GM19468 (cell line): ENCODE measurements at regions not wholly inside any gene's neighbourhood (a gene's known extent, or its start where the extent isn't known, plus 50 kb on each side); places are given as distances from the start of the nearest gene placed in this dataset.

Source experiments
- ATAC-seq: cut with Tn5 transposase; IDR thresholded peaks from one replicate; pipeline ENCODE4 v1.9.1; 2021; ENCODE audit warnings: mild to moderate bottlenecking, moderate library complexity, moderate number of reproducible peaks; ENCODE audit not compliant: unreplicated experiment; ENCODE audit errors: extremely low read depth

DNA sequence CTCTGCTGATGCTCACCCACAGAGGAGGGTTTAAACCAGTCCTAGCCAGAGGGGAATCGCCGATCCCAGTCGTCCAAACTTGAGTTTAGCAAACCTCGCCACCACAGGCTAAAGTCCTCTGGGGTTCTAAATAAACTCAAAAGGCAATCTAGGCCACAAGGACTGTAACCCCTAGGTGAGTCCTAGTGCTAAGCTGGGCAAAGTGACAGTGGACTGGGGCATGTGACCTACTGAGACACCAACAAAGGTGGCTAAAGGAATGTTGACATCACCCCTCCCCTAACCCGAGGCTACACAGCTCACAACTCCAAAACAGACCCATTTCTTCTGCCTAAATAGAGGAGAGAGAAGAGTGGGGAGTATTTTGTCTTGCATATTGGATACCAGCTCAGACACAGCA lies 142.8 kb upstream of the PRDX4 start:
- ATAC-seq = no peak

DNA sequence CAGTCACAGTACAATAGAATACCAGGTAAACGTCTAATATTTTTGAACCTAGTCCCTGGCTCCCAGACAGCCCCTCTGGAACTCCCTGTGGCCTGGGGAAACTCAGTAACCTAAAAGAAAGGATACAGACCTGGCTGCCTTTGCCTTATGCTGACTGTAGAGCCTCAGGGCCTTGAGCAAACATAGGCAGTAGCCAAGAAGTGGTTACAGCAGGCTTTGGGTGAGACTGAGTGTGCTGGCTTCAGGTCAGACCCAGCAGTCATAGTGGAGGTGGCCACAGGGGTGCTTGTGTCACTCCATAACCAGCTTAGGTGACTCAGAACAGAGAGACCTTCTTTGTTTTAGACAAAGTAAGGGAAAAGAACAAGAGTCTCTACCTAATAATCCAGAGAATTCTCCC lies 141.8 kb upstream of the PRDX4 start:
- ATAC-seq = no peak

DNA sequence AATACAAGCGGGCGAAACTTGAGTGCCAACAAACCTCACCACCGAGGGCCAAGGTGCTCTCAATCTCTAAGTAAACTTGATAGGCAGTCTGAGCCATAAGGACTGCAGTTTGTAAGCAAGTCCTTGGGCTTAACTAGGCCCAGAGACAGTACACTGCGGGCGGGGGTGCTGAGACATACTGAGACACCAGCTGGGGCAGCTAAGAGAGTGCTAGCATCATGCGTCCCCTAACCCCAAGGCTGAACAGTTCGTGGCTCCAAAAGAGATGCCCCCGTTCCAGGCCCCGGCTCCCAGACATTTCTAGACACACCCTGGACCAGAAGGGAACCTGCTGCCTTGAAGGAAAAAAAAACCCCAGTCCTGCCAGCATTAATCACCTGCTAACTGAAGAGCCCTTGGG lies 126.8 kb upstream of the PRDX4 start:
- ATAC-seq = no peak

DNA sequence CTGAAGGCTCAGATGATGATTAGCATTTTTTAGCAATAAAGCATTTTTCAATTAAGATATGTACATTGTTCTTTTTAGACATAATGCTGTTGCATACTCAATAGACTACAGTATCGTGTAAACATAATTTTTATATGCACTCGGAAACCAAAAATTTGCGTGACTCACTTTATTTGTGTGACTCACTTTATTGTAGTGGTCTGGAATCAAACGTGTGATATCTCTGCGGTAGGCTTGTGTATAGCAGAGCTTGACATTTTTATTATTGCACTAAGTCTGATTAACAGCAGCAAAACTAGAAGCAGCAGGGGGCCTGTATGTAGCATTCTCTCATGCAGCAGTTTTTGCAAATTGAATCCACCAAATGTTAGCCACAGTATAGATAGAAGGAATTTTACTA lies 119.1 kb upstream of the PRDX4 start:
- no peak for ATAC-seq

DNA sequence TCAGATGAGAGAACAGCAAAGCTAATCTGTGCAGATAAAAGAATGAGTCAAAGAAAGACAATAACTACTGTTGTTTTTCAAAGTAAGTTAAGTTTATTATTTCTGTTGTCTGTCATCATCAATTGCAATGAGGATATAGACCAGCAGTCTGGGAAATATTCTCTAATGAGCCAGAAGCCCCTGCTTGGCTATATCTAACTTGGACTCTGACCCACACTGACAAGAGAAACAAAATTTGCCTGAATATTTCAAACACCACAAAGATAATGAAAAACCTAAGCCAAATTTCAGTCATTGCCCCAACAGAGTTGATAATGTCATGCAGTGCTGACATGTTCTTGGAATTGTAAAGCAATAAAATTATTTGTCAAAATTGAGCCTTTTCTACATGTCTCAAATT lies 115.0 kb upstream of the PRDX4 start:
- ATAC-seq = no peak

DNA sequence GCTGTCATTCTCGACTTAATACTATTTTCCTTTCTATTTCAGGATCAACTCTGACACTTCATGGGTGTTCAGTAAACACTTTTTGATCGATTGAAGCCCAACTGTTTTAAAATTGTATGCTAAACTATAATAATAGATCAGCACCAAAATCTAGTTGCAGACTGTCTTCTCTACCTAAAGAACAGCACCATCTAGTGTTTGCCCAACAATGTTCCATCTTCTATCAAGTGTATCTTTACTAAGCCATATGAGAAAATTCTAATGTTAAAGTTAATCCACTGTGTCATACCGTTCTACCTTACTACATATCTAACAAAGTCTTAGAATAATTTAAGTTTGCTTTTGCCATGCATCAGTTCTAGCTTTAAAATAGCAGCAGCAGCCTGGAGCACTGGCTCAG lies 113.0 kb upstream of the PRDX4 start:
- ATAC-seq = no peak

DNA sequence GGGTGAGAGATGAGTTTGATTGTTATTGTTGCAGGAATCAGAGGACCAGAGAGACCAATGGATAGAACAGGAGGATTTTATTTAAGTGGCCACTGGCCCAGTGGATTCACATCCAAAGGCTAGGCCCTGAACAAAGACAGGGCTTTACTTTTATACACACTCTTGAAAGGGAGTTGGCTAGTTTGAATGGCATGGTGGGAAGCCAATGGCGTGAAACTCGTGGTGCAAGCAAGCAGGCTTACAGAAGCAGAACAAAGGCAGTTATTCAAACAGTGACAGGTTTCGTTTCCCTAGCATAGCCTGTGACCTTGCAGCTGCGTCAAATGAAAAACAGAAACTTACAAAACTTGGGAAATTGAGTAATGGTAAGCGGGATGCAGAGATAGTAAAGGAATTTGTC lies 110.2 kb upstream of the PRDX4 start:
- no peak for ATAC-seq

DNA sequence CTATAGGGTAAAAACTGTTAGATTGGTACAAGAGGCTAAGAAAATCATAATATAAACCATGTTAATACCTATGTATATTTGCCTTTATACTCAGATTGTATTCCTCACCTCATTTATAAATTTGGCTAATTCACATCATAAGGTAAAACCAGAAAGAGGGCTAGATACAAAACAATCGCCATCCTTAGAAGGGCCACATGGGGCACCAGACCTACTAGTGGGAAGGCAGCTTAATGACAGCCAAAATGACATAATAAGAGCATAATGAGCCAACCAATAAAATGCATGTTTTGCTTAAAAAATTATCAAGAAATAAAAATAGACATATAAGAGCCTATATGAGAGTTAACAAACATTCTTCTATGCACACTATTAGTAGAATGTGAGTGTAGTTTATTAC lies 107.3 kb upstream of the PRDX4 start:
- ATAC-seq = no peak

DNA sequence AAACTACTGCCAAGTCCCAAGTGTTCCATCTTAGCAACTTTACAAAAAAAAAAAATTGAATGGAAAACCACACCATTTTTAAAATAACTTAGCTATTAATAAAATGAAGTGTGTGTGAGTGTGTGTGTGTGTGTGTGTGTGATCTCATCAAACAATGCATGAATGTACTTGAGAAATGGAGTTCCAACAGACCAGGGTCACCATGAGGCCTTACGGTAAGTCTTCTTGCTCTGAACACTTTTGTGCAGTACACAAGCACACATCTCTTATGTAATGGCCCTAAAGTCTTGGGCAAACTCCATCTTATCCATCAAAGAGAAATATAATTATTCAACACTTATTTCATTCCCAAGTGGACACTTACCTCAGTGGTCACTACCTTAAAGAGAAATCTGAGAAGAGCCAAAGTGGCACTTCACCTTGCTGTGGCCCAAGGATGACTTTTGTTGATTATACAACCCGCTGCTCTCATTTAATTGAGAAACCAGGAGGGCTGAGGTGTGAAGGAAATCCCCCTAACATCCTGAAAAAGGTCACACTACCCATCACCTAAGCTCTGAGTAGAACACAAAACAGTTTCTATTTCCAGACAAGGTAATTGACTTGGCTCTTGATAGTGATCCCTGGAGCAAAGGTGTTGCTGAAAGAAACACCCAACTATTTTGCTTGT lies 96.5 kb upstream of the PRDX4 start:
- no peak for ATAC-seq

DNA sequence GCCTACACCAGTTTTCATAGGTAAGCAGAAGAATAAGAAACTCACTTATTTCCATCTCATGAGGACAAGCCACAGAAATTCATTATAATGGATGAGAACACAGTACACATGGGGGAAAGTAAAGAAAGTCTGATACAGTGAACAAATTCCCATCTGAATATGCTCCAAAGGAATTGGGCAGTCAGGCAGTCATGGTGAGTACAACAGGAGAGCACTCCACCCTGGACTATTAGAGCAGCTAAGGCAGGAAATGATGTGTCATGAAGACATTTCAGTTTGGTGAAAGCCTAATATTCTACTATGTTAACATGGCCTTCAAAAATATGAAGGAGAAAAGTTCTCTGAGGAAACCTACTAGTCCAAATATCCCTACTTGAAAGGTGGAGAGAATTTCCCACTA lies 92.0 kb upstream of the PRDX4 start:
- ATAC-seq = no peak

DNA sequence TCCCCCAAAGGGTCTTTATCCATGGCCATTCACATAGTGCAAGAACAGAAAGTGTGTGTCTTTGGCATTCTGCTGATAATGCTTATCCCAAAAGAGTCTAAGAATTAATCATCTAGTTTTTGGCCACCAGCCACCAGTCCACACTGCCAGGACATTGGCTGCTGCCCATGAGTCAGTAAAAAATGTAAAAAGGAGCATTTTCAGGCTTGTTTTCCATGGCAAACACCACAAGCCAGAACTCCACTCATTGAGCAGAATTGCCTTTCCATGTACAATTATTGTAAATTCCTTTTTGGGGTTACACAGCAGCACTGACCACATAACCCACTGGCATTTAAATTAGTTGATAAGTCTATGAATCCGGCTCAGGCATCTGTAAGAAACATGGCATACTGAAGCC lies 89.2 kb upstream of the PRDX4 start:
- no peak for ATAC-seq

DNA sequence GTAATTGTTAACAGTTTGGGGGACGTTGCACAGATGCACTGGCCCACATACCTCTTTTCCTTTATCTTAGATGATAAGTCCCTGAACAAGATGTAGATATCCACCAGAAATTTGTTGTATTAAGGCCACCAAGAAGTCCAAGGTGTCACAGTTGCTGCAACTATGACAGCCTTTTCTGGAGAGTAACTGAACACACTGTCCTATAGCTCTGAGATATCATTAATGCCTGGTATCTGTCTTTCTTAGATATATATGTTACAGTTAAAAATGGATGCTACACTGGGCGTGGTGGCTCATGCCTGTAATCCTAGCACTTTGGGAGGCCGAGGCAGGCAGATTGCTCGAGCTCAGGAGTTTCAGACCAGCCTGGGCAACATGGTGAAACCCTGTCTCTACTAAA lies 77.8 kb upstream of the PRDX4 start:
- no peak for ATAC-seq

DNA sequence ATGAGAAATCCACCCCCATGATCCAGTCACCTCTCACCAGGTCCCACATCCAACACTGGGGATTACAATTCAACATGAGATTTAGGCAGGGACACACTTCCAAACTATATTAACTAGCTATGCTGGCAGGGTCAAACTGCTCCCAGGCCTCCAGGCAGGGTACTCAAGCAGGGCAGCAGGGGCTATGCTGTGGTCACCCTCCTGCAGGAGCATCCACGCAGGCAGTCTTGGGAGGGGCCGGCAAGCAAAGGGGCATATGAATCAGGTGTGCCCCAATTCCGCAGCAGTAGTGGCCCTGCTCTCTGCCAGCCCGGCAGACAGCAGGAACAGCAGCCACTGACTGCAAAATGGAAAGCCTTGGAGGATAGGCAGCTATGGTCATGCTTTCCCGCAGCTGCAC lies 74.6 kb upstream of the PRDX4 start:
- no peak for ATAC-seq

DNA sequence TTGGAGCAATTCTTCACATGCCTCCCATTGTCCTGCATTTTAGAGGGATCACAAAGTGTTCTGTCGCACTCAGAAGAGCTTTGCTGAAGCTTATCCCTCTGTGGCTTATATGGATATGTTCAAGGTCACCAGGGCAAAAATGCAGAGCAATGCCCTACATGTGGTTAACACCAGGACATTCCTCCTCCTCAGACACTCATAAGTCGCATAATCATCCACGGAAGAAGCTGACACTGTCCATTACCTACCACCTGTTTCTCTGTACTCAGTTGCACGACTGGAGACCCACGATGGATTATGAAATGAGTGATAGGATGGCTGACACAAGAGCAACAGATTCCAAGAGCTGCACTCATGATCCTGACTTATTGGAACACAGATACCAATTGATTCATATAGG lies 68.7 kb upstream of the PRDX4 start:
- ATAC-seq = no peak

DNA sequence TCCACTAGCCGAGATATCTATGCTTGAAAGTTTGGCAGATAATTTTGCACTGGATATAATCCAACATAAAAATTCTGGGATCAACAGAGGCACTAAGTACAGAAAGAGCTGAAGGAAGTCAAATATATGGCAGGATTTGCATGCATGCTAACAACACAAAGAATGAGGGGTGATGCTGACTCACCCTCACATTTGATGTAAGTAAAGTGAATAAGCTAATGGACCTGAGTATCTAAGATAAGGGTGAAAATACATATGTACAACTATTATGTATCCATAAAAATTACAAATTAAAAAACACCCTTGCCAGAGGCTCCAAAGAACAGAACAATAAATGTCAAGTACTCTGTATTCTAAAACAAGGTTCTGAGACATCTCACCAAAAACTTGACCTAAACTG lies 63.8 kb upstream of the PRDX4 start:
- ATAC-seq = no peak

DNA sequence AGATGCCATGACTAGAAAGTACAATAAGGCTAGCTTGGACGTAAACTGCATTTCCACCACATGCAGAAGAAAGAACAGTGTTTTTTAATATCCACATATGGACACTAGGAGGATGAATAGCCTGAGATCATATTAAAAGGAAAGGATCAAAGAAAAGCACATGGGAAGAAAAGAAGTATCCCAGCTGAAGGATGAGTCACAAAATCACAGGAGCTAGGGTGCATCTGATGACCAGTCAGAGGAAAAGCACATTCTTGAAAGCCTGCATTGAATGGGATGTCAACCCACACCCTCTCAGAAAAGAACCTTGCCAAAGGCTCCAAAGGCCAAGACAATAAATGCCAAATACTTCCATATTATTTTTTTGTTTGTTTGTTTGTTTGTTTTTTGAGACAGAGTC lies 56.8 kb upstream of the PRDX4 start:
- ATAC-seq = no peak

DNA sequence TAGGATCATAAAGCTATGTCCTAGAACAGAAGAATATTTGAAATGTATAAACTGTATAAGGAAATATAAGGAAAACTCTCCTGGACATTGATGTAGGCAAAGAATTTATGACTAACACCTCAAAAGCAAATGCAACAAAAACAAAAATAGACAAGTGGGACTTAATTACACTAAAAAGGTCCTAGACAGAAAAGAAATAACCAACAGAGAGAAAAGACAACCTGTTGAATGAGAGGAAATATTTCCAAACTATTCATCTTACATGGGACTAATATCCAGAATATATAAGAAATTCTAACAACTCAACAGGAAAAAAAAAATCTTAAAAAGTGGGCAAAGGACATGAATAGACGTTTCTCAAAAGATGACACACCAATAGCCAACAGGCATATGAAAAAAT lies 54.4 kb upstream of the PRDX4 start:
- no peak for ATAC-seq

DNA sequence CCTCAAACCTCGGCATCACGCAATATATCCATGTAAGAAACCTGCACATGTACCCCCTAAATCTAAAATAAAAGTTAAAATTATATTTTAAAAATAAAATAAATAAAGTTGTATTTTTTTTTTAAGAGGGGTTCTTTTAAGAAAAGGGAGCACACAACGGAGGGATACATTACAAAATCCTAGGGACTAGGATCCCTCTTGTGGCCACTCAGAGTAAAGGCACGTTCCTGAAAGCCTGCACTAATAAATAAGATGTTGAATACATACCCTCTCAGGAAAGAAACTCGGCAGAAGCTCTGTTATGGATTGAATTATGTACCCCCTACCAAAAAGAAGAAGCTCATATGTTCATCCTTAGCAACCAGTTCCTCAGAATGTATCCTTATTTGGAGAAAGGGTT lies 50.9 kb upstream of the PRDX4 start:
- ATAC-seq = peak; percentile 46
